Renal pelvis (tissue), 1 donor: ENCODE measurements at regions not wholly inside any gene's neighbourhood (a gene's known extent, or its start where the extent isn't known, plus 50 kb on each side); places are given as distances from the start of the nearest gene placed in this dataset.

Experiments
- DNase-seq: peaks from one replicate; pipeline ENCODE4 v3.0.0-alpha.2; 2013

- no peak for DNase-seq
Measured at GRCh38 chr6:168134560-168135201, 55.7 kb upstream of the FRMD1 start.

GRCh38 chr6:168133687-168134559, 54.9 kb upstream of the FRMD1 start:
- DNase-seq: no peak

- DNase-seq: no peak
Measured at GRCh38 chr6:168133168-168133561, 54.2 kb upstream of the FRMD1 start.

GRCh38 chr6:168132531-168133167, 53.6 kb upstream of the FRMD1 start:
- peak; percentile 44 for DNase-seq

- DNase-seq: no peak
Measured at GRCh38 chr6:168131464-168132415, 52.7 kb upstream of the FRMD1 start.

- DNase-seq: peak; percentile 85
Measured at GRCh38 chr6:168130697-168131371, 51.8 kb upstream of the FRMD1 start.

- DNase-seq: no peak
Measured at GRCh38 chr6:168130168-168130696, 51.2 kb upstream of the FRMD1 start.

GRCh38 chr6:168129292-168130167, 50.5 kb upstream of the FRMD1 start:
- DNase-seq: no peak

GRCh38 chr6:168128631-168129291, 49.7 kb upstream of the FRMD1 start:
- DNase-seq: no peak
